HCT116 (cell line): ENCODE measurements at regions not wholly inside any gene's neighbourhood (a gene's known extent, or its start where the extent isn't known, plus 50 kb on each side); places are given as distances from the start of the nearest gene placed in this dataset.

Experiments
- CTCF ChIP-seq, 3 experiments: fragments of 200-600 bp in 1 of 3; sonication (generic) in 1 of 3; IDR thresholded peaks in 2 of 3; conservative IDR thresholded peaks in 1 of 3; 2 replicates each; pipeline ENCODE4 v1.5.1; 2012 to 2017; ENCODE audit warnings: low read depth in 2 of 3, low read length in 2 of 3, antibody characterized with exemption in 1 of 3, borderline replicate concordance in 1 of 3, control low read depth in 1 of 3, mild to moderate bottlenecking in 1 of 3, mixed read lengths in 1 of 3, mixed run types in 1 of 3, moderate library complexity in 1 of 3; ENCODE audit not compliant: insufficient read depth in 1 of 3
- POLR2A ChIP-seq: IDR thresholded peaks from 2 replicates; pipeline ENCODE4 v1.7.0; 2011; ENCODE audit warnings: borderline replicate concordance; ENCODE audit not compliant: insufficient read depth, insufficient read length; ENCODE audit errors: extremely low read depth
- TF ChIP-seq, protein P1 (sequence below): IDR thresholded peaks from 2 replicates; pipeline ENCODE4 v1.6.1; 2012; ENCODE audit warnings: low read depth

- TF ChIP-seq, protein P1, sequence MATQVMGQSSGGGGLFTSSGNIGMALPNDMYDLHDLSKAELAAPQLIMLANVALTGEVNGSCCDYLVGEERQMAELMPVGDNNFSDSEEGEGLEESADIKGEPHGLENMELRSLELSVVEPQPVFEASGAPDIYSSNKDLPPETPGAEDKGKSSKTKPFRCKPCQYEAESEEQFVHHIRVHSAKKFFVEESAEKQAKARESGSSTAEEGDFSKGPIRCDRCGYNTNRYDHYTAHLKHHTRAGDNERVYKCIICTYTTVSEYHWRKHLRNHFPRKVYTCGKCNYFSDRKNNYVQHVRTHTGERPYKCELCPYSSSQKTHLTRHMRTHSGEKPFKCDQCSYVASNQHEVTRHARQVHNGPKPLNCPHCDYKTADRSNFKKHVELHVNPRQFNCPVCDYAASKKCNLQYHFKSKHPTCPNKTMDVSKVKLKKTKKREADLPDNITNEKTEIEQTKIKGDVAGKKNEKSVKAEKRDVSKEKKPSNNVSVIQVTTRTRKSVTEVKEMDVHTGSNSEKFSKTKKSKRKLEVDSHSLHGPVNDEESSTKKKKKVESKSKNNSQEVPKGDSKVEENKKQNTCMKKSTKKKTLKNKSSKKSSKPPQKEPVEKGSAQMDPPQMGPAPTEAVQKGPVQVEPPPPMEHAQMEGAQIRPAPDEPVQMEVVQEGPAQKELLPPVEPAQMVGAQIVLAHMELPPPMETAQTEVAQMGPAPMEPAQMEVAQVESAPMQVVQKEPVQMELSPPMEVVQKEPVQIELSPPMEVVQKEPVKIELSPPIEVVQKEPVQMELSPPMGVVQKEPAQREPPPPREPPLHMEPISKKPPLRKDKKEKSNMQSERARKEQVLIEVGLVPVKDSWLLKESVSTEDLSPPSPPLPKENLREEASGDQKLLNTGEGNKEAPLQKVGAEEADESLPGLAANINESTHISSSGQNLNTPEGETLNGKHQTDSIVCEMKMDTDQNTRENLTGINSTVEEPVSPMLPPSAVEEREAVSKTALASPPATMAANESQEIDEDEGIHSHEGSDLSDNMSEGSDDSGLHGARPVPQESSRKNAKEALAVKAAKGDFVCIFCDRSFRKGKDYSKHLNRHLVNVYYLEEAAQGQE: no peak
- no peak for TF ChIP-seq POLR2A
- TF ChIP-seq CTCF (IDR thresholded peaks at IDR 0.05 in 2 of 3, conservative IDR thresholded peaks at IDR 0.05 in 1 of 3; ENCODE audit: borderline replicate concordance in 1 of 3, insufficient read depth in 1 of 3, low read depth in 2 of 3, low read length in 2 of 3): no peak
Measured at GRCh38 chr2:160649698-160650097, 156.1 kb upstream of the RBMS1 start.
